Frontal cortex (tissue), 3 donors: ENCODE measurements at regions not wholly inside any gene's neighbourhood (a gene's known extent, or its start where the extent isn't known, plus 50 kb on each side); places are given as distances from the start of the nearest gene placed in this dataset.
"Not testable (repeated sequence)": the region's sequence is repeated elsewhere in the genome, so short reads cannot be mapped to it uniquely, and the experiment has no call there.

Experiments used
- DNase-seq, 2 donors: peaks; one replicate each; pipeline ENCODE4 v3.0.0; 2012; ENCODE audit warnings: low spot score in 2 of 2
- FAIRE-seq: peaks from 2 replicates; lab custom pipeline; 2012; peaks lifted over from hg19 to GRCh38; lab: Jason Lieb, UNC
- donor health status: control.
- donor health status: control.
- donor health status: control.

- DNase-seq (no peak), FAIRE-seq (no peak)
These were observed 273.9 kb upstream of the DEPDC1 start for GRCh38 chr1:68770817-68771216.

- FAIRE-seq, result no peak
- DNase-seq, result no peak
These were observed 281.0 kb upstream of the DEPDC1 start for GRCh38 chr1:68777851-68778250.

- FAIRE-seq, DNase-seq: not testable (repeated sequence)
These were observed 283.0 kb upstream of the DEPDC1 start for GRCh38 chr1:68779841-68780240.

GRCh38 chr1:68780919-68781318, 284.0 kb upstream of the DEPDC1 start:
- DNase-seq (no peak), FAIRE-seq (no peak)

- DNase-seq (no peak), FAIRE-seq (no peak)
These were observed 286.0 kb upstream of the DEPDC1 start for GRCh38 chr1:68782890-68783289.

GRCh38 chr1:68785328-68785727, 288.4 kb upstream of the DEPDC1 start:
- FAIRE-seq (no peak), DNase-seq (no peak)

- no peak for DNase-seq
- FAIRE-seq, result no peak
These were observed 291.9 kb upstream of the DEPDC1 start for GRCh38 chr1:68788762-68789161.

- no peak for DNase-seq
These were observed 294.9 kb upstream of the DEPDC1 start for GRCh38 chr1:68791800-68792199.

GRCh38 chr1:68795956-68796355, 299.1 kb upstream of the DEPDC1 start:
- DNase-seq (no peak), FAIRE-seq (no peak)

More at GRCh38 chr1:68791800-68792199, 294.9 kb upstream of the DEPDC1 start:
- FAIRE-seq, result no peak

- DNase-seq (no peak), FAIRE-seq (no peak)
These were observed 300.0 kb upstream of the DEPDC1 start for GRCh38 chr1:68796888-68797287.

- FAIRE-seq (no peak), DNase-seq (no peak)
These were observed 301.2 kb upstream of the DEPDC1 start for GRCh38 chr1:68798071-68798470.

- no peak for DNase-seq
- no peak for FAIRE-seq
These were observed 302.2 kb upstream of the DEPDC1 start for GRCh38 chr1:68799096-68799495.

GRCh38 chr1:68800182-68800581, 303.3 kb upstream of the DEPDC1 start:
- FAIRE-seq, result no peak
- no peak for DNase-seq

GRCh38 chr1:68801440-68801839, 304.6 kb upstream of the DEPDC1 start:
- FAIRE-seq, result no peak

GRCh38 chr1:68805097-68805641, 308.3 kb upstream of the DEPDC1 start:
- no peak for FAIRE-seq
- no peak for DNase-seq

More at GRCh38 chr1:68801440-68801839, 304.6 kb upstream of the DEPDC1 start:
- DNase-seq, result no peak

- no peak for FAIRE-seq
- no peak for DNase-seq
These were observed 311.5 kb upstream of the DEPDC1 start for GRCh38 chr1:68808351-68808750.

GRCh38 chr1:68811806-68812205, 314.9 kb upstream of the DEPDC1 start:
- no peak for FAIRE-seq
- DNase-seq, result no peak

- no peak for DNase-seq
These were observed 315.5 kb upstream of the DEPDC1 start for GRCh38 chr1:68812333-68812732.

GRCh38 chr1:68814067-68814466, 317.2 kb upstream of the DEPDC1 start:
- FAIRE-seq (no peak), DNase-seq (no peak)

More at GRCh38 chr1:68812333-68812732, 315.5 kb upstream of the DEPDC1 start:
- no peak for FAIRE-seq

GRCh38 chr1:68815632-68816031, 318.8 kb upstream of the DEPDC1 start:
- DNase-seq (no peak), FAIRE-seq (no peak)

- DNase-seq, FAIRE-seq: not testable (repeated sequence)
These were observed 320.8 kb upstream of the DEPDC1 start for GRCh38 chr1:68817505-68818210.
